Limb (tissue), 2 donors: ENCODE measurements at regions not wholly inside any gene's neighbourhood (a gene's known extent, or its start where the extent isn't known, plus 50 kb on each side); places are given as distances from the start of the nearest gene placed in this dataset.

Source experiments
- DNase-seq, 2 donors: peaks; one replicate each; pipeline ENCODE4 v3.0.0-alpha.2; 2016; ENCODE audit errors: extremely low spot score in 2 of 2

DNA sequence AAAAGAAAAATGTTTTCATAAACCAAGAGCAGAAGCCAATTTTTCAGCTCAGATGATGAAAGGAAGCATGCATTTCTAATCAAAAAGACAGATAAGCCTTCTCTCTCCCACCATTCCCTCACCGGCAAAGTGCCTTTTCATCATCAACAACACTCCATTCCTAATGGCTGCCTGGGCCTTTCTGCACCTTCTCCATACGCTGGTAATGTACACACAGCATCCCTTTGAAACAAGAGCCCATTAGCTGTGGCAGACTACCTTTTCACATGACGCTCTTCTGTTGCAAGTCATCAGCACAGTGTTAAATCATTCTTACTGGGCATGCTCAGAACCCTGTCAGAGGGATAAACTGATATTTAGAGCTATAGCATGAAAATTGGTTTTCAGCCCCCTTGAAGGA lies 408.9 kb downstream of the MEIS1 start:
- no peak for DNase-seq

DNA sequence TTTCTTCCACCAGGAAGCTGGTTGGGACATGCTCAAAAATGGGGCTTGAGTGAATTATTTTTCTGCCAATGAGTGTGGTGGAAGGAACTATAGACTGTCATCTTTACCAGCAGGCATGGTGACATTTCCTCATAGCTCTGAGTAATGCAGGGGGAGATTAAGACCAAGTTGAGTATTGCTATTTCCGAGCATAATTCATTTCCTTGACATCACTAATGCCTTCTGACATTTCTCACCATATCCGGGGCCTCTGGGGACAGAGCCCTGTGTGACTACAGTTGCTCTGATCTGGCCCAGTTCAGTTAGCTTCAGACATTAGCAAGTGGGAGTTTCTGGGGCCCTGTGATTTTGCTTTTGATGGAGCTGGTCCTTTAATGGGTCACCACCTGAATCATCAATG lies 410.4 kb downstream of the MEIS1 start:
- DNase-seq, result no peak

DNA sequence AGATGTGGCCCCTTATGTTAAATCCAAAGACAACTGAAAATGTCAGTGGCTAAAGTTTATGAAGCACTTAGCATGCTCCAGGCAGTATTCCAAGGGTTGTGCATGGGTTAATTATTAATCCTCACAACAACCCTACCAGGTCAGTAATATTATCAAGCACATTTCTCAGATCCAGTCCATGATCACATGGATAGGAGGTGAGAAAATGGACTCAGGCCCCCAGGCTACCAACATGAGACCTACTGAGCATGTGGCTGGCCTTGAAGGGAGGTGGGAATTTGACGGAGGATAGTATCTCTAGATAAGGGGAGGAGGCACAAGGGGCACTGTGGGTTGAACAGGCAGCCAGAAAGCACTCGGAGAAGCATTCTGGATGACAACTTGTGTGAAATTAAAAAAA lies 412.0 kb downstream of the MEIS1 start:
- no peak for DNase-seq

DNA sequence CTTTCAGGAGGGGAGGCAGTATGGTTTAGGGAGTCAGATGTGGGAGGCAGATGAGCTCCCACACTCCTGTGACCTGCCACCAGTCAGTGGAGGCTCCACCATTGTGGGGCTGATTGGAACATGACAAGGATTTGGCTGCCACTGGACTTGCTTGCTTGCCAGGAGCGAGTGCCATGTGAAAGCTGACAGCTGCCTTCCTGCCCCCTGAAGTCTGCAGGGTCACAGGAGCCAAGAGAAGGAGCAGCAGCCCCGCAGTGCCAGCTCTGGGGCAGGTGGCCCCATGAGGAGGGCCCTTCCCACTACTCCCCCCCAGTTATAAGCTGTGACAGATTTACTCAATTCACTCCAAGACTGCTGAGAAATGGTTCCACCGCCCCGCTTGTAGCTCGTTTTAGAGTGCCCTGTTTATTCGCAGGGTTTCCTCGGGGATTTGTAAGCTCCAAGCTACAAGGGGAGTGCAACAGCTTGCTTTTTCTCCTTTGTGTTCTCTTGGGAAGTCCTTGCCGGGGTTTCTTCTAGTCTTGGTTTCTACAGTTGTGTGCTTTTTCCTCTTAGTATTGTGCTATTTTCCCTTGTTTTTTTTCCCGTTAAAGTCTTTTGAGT lies 414.3 kb downstream of the MEIS1 start:
- no peak for DNase-seq

- DNase-seq, result no peak
These were observed 415.5 kb downstream of the MEIS1 start for GRCh38 chr2:66850376-66850775.

GRCh38 chr2:66851449-66851872 lies 416.5 kb downstream of the MEIS1 start:
- no peak for DNase-seq

DNA sequence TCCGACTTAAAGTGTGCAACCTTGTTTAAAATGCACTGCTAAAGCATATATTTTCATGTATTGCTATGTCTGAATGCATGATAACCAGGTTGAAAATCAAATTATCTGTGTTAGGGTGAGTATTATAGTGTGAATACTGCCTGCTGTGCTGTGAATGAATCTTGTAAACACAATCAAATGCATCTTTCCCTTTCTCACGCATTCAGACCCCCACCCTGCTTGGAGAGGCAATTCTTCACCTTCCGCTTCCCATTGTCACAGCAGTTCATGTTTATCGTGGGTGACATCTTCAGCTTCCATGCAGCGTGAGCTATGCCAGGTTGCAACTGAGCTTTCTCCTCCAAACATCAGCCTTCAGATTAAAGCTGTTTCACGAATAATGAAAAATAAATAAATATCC lies 418.0 kb downstream of the MEIS1 start:
- DNase-seq, result no peak

DNA sequence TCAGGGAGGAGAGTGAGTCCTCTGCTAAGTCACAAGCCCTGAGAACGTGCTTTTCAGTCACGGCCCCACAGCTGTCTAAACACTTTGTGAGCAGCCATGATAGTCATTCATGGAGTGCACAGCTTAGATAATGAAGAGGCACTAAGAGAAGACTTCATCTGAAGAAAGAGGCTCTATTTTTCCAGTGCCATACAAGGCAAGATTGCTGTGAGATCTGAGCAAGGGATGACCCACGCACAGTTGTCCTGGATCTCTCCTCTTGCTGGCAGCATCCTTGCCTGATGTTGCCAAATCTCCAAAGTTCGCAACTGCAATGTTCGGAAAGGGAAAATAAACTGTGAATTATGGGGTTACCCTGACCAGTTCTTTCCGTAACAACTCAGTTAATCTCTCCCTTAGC lies 418.7 kb downstream of the MEIS1 start:
- DNase-seq, result no peak

- no peak for DNase-seq
These were observed 419.4 kb downstream of the MEIS1 start for GRCh38 chr2:66854298-66854697.

DNA sequence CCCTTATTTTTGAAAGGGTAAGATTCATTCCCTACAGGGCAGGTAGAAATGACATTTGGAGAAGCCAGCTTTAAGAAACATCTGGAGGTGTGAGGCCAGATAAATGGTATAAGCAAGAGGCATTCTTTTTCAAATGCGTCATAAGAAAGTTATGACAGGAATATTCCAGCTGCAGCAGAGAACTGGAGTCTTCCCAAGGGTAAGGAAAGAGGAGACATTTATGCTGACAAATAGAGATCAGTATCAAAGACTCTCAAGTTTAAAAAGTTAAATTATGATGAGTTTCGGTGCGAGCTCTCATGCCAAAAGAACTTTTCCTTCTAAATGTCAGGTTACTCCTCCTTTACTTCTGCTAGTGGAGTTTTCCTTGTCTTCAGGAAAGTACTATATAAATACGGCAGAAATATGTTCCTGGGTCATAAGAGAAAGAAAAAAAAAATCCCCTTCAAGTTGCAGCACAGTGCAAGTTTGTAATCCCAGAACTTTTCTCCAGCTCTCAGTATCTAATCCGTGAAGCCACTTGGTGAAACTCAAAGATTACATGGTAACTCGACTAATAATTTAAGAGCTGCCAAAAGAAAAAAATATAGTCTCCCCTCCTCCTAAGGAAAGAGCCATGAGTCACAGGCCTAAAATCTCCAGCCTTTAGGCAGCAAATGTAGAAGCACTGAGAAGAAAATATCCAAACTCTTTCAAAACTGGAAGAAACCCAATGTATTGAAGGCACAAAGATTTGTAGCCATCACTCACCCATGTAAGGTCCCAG lies 428.1 kb downstream of the MEIS1 start:
- peak in 1 of 2 donors; percentile 46 for DNase-seq

DNA sequence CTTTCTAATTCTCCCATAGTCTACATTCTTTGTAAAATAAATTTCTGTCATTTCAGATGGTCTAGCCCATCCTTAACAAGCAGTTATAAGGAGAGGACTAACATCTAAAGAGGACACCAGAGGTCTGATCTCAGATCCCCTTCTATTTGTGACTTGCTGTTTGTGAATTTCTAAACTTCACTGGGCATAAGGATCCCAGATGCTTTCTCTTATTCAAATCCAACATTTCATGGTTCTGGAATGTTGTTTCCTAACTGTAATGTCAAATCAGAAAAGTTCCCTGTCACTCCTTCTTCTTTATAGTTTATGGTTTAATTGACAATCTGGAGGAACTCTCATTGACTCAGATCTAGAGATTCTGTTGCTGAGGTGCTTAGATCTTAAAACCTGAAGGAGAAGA lies 430.2 kb downstream of the MEIS1 start:
- DNase-seq, result no peak

- DNase-seq, result no peak
These were observed 431.6 kb downstream of the MEIS1 start for GRCh38 chr2:66866331-66867062.

- no peak for DNase-seq
These were observed 432.1 kb downstream of the MEIS1 start for GRCh38 chr2:66867063-66867441.

DNA sequence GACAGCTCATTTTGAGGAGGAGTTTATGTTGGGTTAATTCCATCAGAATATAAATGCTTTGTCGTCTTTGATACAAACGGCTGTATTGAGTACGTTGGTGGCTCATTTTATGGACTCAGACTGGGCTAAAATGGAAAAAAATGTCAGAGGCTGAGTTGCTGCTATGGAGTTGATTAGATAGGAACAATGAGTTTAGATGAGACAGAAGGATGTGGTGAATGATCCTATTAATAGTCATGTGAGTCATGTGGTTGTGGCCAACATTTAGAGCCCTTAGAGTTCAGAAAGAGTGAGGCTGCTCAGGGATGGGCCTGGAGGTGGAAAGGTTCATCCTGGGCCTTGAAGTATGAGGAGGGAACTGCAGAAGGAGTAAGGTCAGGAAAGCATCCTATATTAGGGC lies 434.2 kb downstream of the MEIS1 start:
- no peak for DNase-seq

GRCh38 chr2:66872081-66872985 lies 437.4 kb downstream of the MEIS1 start:
- DNase-seq, result no peak

GRCh38 chr2:66872986-66873754 lies 438.2 kb downstream of the MEIS1 start:
- DNase-seq, result peak in 1 of 2 donors; percentile 5

DNA sequence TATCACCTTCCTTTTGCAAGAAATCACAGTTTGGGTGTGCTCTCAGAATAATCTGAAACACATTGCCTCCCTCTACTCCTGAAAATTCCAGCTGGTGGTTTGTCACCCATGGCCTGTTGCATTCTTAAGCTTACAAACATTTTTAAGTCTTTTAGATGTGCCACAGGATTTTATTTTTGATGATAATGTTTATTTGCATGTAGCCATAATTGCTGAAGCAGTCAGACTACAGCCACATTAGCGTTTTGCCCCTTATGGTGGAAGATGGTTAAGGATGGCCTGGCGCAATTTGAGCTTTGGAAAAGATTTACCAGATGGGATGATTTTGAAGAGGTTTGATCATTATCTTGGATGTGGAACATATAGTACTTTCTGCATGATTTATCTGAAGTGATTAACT lies 439.5 kb downstream of the MEIS1 start:
- DNase-seq, result no peak

- no peak for DNase-seq
These were observed 441.1 kb downstream of the MEIS1 start for GRCh38 chr2:66875941-66876462.

GRCh38 chr2:66885775-66886383 lies 451.0 kb downstream of the MEIS1 start:
- no peak for DNase-seq

DNA sequence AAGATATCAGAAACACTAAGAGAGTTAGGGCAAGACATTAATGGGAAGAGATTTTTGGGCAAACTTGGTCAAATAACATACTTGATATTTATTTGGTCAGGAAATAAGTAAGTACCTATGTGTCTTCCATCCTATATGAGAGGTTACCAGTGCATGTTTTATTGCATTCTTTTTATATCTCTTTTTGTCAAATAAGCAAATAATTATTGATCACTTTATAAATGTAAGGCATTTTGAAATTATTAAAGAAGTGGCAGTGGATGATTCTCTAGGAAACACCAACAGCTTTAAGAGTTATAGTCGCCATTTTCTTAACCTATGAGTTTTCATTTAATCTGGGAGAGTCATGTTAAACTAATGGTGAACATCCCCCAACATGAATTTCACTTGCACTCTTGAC lies 453.3 kb downstream of the MEIS1 start:
- no peak for DNase-seq
